ENCODE measurements at regions not wholly inside any gene's neighbourhood (a gene's known extent, or its start where the extent isn't known, plus 50 kb on each side); places are given as distances from the start of the nearest gene placed in this dataset.
"Not testable (repeated sequence)": the region's sequence is repeated elsewhere in the genome, so short reads cannot be mapped to it uniquely, and the experiment has no call there.

DNA sequence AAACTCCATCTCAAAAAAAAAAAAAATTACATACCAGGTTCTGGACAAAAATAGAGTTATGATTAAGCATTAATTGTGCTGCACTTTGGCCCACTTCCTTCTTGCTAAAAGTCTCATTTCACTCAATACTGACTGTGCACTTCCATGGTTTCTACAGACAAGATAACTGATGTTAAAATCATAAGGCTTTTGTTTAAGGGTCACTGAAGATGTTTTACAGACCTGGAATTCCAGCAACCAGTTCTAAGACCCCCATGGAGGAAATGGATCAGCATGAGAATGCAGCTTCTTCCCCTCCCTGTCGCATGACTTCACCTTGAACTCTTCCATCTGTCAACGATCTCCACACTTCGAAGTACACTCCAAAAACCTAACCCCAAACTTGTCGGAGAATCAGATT lies 1191.8 kb upstream of the AUTS2 start:
- WGBS (ENCODE audit: insufficient coverage), result 81% methylated on average over 4 of the region's 4 CpGs
- H3K4me3 Mint-ChIP-seq, result no peak overlapping the region
- H3K27me3 Mint-ChIP-seq (ENCODE audit: low read depth in 2 of 2), result no peaks in the 10 kb centered on the region
- Histone ChIP-seq H3K27ac (ENCODE audit: low read length) (no peak overlapping the region), H3K27me3 (ENCODE audit: control insufficient read depth, insufficient read depth, low read length) (no peaks in the 10 kb centered on the region), H3K9me3 (ENCODE audit: control insufficient read depth, insufficient read depth, low read length) (peaks cover 7% of the 10 kb centered on the region), H3K4me3 (ENCODE audit: low read length) (no peak overlapping the region), H3K4me1 (ENCODE audit: control insufficient read depth, insufficient read depth, low read length) (no peaks in the 10 kb centered on the region), H3K36me3 (ENCODE audit: control insufficient read depth, insufficient read depth, low read length) (no peaks in the 10 kb centered on the region)
- ATAC-seq, result no peak
- intact Hi-C loops (cut with micrococcal nuclease), result loop anchor here (10.0 kb wide), 1 partner anchor 58 kb away; no protein-coding TSS in a partner anchor
- no peak for DNase-seq
- H3K9me3 Mint-ChIP-seq, result peaks cover 2 to 18% of the 10 kb centered on the region in 2 donors
- H3K4me1 Mint-ChIP-seq, result no peaks in the 10 kb centered on the region
- TF ChIP-seq, protein P1, sequence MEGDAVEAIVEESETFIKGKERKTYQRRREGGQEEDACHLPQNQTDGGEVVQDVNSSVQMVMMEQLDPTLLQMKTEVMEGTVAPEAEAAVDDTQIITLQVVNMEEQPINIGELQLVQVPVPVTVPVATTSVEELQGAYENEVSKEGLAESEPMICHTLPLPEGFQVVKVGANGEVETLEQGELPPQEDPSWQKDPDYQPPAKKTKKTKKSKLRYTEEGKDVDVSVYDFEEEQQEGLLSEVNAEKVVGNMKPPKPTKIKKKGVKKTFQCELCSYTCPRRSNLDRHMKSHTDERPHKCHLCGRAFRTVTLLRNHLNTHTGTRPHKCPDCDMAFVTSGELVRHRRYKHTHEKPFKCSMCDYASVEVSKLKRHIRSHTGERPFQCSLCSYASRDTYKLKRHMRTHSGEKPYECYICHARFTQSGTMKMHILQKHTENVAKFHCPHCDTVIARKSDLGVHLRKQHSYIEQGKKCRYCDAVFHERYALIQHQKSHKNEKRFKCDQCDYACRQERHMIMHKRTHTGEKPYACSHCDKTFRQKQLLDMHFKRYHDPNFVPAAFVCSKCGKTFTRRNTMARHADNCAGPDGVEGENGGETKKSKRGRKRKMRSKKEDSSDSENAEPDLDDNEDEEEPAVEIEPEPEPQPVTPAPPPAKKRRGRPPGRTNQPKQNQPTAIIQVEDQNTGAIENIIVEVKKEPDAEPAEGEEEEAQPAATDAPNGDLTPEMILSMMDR (IDR thresholded peaks at IDR 0.05), result no peak
- no peak overlapping the region for H3K27ac Mint-ChIP-seq
- no peaks in the 10 kb centered on the region for H3K36me3 Mint-ChIP-seq

DNA sequence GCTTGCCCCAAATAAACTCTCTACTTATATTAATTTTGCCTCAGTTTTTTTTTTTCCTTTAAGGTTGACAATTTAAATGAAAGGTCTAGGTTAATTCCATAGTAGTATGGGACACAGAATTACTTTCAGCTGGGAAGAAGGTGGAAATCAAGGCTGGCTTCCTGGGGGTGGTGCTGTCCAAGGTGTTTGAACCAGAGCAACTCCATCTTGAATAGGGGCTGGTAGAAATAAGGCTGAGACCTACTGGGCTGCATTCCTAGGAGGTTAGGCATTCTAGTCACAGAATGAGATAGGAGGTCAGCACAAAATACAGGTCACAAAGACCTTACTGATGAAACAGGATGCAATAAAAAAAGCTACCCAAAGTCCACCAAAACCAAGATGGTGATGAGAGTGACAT lies 1190.8 kb upstream of the AUTS2 start:
- intact Hi-C loops (cut with micrococcal nuclease), result loop anchor here (10.0 kb wide), 1 partner anchor 57 kb away; no protein-coding TSS in a partner anchor
- ATAC-seq (no peak), DNase-seq (no peak)
- Mint-ChIP-seq H3K36me3 (no peaks in the 10 kb centered on the region), H3K4me3 (no peak overlapping the region), H3K9me3 (peaks cover 4 to 23% of the 10 kb centered on the region in 2 donors), H3K27ac (no peak overlapping the region), H3K27me3 (ENCODE audit: low read depth in 2 of 2) (no peaks in the 10 kb centered on the region), H3K4me1 (no peaks in the 10 kb centered on the region)
- TF ChIP-seq, protein P1 (IDR thresholded peaks at IDR 0.05), result no peak
- no peaks in the 10 kb centered on the region for H3K27me3 ChIP-seq (ENCODE audit: control insufficient read depth, insufficient read depth, low read length)
- H3K4me1 ChIP-seq (ENCODE audit: control insufficient read depth, insufficient read depth, low read length), result no peaks in the 10 kb centered on the region
- H3K36me3 ChIP-seq (ENCODE audit: control insufficient read depth, insufficient read depth, low read length), result no peaks in the 10 kb centered on the region
- no peak overlapping the region for H3K27ac ChIP-seq (ENCODE audit: low read length)
- no peak overlapping the region for H3K4me3 ChIP-seq (ENCODE audit: low read length)
- peaks cover 5% of the 10 kb centered on the region for H3K9me3 ChIP-seq (ENCODE audit: control insufficient read depth, insufficient read depth, low read length)

DNA sequence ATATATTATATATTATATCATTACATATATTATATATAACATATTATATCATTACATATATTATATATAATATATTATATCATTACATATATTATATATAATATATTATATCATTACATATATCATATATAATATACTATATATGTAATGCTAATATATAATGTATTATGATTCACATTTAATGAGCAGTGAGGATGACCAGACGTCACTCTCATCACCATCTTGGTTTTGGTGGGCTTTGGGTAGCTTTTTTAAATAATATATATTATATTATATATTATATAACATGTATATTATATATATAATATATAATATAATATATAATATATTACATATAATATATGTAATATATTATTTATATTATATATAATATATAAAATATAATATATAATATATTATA lies 1189.4 kb upstream of the AUTS2 start:
- Mint-ChIP-seq H3K4me1 (no peaks in the 10 kb centered on the region), H3K36me3 (no peaks in the 10 kb centered on the region), H3K27ac (no peak overlapping the region), H3K9me3 (peaks cover 4 to 21% of the 10 kb centered on the region in 2 donors), H3K4me3 (no peak overlapping the region), H3K27me3 (ENCODE audit: low read depth in 2 of 2) (no peaks in the 10 kb centered on the region)
- no peak overlapping the region for H3K4me3 ChIP-seq (ENCODE audit: low read length)
- DNase-seq (no peak), ATAC-seq (no peak)
- no peaks in the 10 kb centered on the region for H3K36me3 ChIP-seq (ENCODE audit: control insufficient read depth, insufficient read depth, low read length)
- H3K4me1 ChIP-seq (ENCODE audit: control insufficient read depth, insufficient read depth, low read length), result no peaks in the 10 kb centered on the region
- TF ChIP-seq, protein P1 (IDR thresholded peaks at IDR 0.05), result no peak
- intact Hi-C loops (cut with micrococcal nuclease), result loop anchor here (10.0 kb wide), 1 partner anchor 56 kb away; no protein-coding TSS in a partner anchor
- no peak overlapping the region for H3K27ac ChIP-seq (ENCODE audit: low read length)
- peaks cover 4% of the 10 kb centered on the region for H3K9me3 ChIP-seq (ENCODE audit: control insufficient read depth, insufficient read depth, low read length)
- no peaks in the 10 kb centered on the region for H3K27me3 ChIP-seq (ENCODE audit: control insufficient read depth, insufficient read depth, low read length)
- WGBS (ENCODE audit: insufficient coverage), result no CpG with 5 or more reads among the region's 1 CpG

DNA sequence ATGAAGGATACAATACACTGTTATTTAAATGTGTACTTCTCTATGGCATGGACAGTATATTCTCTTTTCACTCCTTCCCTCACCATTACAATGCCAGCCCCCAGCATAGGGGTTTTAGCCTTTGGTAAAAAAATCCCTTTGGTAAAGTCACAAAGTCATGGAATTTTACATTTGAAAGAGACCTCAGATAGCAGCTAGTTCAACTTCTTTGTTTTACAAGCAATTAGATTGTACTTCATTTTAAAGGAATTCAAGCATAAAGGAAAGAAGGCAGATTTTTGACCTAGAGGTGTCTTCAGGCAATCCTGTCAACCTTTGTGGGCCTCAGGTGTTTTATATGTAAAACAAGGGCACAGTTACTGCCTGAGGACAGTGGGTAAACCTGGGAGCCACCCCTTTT lies 1188.4 kb upstream of the AUTS2 start:
- no peak overlapping the region for H3K27ac ChIP-seq (ENCODE audit: low read length)
- intact Hi-C loops (cut with micrococcal nuclease), result loop anchor here (10.0 kb wide), 1 partner anchor 55 kb away; no protein-coding TSS in a partner anchor
- H3K4me3 ChIP-seq (ENCODE audit: low read length), result no peak overlapping the region
- no peaks in the 10 kb centered on the region for H3K36me3 ChIP-seq (ENCODE audit: control insufficient read depth, insufficient read depth, low read length)
- H3K4me1 Mint-ChIP-seq, result no peaks in the 10 kb centered on the region
- no peaks in the 10 kb centered on the region for H3K27me3 ChIP-seq (ENCODE audit: control insufficient read depth, insufficient read depth, low read length)
- peaks cover 4 to 19% of the 10 kb centered on the region in 2 donors for H3K9me3 Mint-ChIP-seq
- H3K9me3 ChIP-seq (ENCODE audit: control insufficient read depth, insufficient read depth, low read length), result peaks cover 5% of the 10 kb centered on the region
- no peaks in the 10 kb centered on the region for H3K27me3 Mint-ChIP-seq (ENCODE audit: low read depth in 2 of 2)
- ATAC-seq (no peak), DNase-seq (no peak)
- H3K27ac Mint-ChIP-seq, result no peak overlapping the region
- no peaks in the 10 kb centered on the region for H3K36me3 Mint-ChIP-seq
- no peak overlapping the region for H3K4me3 Mint-ChIP-seq
- H3K4me1 ChIP-seq (ENCODE audit: control insufficient read depth, insufficient read depth, low read length), result no peaks in the 10 kb centered on the region
- TF ChIP-seq, protein P1 (IDR thresholded peaks at IDR 0.05), result no peak

DNA sequence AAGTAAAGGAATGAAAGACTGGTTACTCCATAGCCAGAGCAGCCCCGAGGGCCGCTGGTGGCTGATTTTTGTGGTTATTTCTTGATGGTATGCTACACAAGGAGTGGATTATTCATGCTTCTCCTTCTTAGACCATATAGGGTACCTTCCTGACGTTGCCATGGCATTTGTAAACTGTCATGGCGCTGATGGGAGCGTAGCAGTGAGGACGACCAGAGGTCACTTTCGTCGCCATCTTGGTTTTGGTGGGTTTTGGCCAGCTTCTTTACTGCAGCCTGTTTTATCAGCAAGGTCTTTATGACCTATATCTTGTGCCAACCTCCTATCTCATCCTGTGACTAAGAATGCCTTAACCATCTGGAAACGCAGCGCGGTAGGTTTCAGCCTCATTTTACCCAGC lies 1187.6 kb upstream of the AUTS2 start:
- WGBS (ENCODE audit: insufficient coverage), result 86% methylated on average over 11 of the region's 11 CpGs
- H3K27me3 Mint-ChIP-seq (ENCODE audit: low read depth in 2 of 2); DNase-seq; H3K27ac Mint-ChIP-seq; ATAC-seq; H3K4me1 ChIP-seq (ENCODE audit: control insufficient read depth, insufficient read depth, low read length); H3K27ac ChIP-seq (ENCODE audit: low read length); H3K4me3 Mint-ChIP-seq; H3K4me1 Mint-ChIP-seq; H3K27me3 ChIP-seq (ENCODE audit: control insufficient read depth, insufficient read depth, low read length); H3K36me3 Mint-ChIP-seq; H3K4me3 ChIP-seq (ENCODE audit: low read length); H3K36me3 ChIP-seq (ENCODE audit: control insufficient read depth, insufficient read depth, low read length); intact Hi-C loops (cut with micrococcal nuclease): not testable (repeated sequence)
- peaks cover 11% of the 10 kb centered on the region for H3K9me3 ChIP-seq (ENCODE audit: control insufficient read depth, insufficient read depth, low read length)
- peaks cover 4 to 18% of the 10 kb centered on the region in 2 donors for H3K9me3 Mint-ChIP-seq

All from natural killer cell (primary cell).